Stimulated activated CD4-positive, alpha-beta T cell treated with anti-CD3 and anti-CD28 coated beads, Interleukin-1b, Interleukin-23, amount 100 ng/mL, for 1 hour (primary cell): ENCODE measurements at regions not wholly inside any gene's neighbourhood (a gene's known extent, or its start where the extent isn't known, plus 50 kb on each side); places are given as distances from the start of the nearest gene placed in this dataset.
"Not testable (repeated sequence)": the region's sequence is repeated elsewhere in the genome, so short reads cannot be mapped to it uniquely, and the experiment has no call there.

Experiments
- DNase-seq, 2 donors: peaks; one replicate each; pipeline ENCODE4 v3.0.0-alpha.2; 2020; ENCODE audit warnings: low read depth in 2 of 2

- no peak for DNase-seq
These were observed 182.5 kb downstream of the TMEM167A start for GRCh38 chr5:82894716-82895115.

- no peak for DNase-seq
These were observed 188.1 kb downstream of the TMEM167A start for GRCh38 chr5:82889088-82889487.

GRCh38 chr5:82886911-82887310 lies 190.3 kb downstream of the TMEM167A start:
- no peak for DNase-seq

DNA sequence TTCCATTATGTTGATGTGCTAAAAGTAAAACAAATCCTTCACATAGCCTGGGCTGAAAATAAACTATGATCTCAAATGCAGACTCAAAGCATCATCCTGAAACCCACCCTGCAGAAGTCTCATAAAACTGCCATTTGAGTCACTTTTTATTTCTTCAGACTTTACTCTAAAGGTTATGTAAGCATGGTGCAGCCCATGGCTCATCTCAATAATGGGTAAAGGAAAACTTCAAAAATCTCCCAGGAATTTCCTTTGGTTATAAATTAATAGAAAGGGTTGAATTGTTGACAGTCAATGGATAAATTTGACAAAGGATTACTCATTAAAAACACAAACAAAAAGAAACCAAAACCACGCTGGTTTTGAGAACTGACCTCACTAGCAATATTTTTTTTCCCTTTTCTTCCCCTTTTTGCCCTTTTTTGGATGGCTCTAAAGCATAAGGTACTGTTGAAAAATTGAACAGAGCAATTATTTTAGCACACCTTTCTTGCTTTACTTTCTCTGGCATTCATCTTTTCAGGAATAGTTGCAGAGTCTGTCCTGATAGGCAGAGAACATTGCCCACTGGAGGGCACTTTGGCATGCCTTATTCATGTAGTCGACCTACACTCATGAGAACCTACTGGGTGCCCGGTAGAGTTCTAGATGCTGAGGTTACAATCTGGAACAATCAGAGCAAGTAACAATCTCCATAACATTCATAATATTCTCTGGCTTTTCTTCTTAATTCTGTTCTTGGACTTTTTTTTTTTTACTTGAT lies 191.4 kb downstream of the TMEM167A start:
- DNase-seq: no peak

GRCh38 chr5:82884821-82885471 lies 192.2 kb downstream of the TMEM167A start:
- DNase-seq: no peak

- no peak for DNase-seq
These were observed 194.9 kb downstream of the TMEM167A start for GRCh38 chr5:82882316-82882715.

DNA sequence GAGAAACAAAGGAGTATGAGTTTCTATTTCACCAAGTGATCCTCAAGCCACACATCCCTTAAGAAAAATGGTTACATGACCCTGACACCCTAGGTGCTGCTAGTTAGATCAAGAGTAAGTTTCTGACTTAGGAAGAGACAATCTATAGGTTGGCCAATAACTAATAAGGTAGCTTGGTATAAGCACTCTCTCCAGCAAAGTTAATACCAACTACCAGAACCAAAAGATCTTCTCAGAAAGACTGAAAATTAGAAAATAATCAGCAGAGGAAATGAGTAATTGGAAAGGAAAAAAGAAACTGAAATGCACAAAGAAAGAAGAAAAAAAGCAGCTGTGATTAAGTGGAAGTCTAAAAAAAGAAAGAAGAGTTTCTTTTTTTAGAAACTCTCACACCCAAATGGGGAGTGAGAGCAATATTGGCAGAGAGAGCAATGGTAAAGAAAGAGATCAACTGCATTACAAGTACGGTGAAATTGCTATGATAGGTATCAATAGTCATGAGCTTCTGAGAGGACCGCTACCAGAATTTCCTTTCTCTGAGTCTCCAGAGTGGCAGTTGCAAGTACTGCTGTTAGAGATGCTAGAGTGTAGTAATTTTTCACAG lies 195.5 kb downstream of the TMEM167A start:
- no peak for DNase-seq

DNA sequence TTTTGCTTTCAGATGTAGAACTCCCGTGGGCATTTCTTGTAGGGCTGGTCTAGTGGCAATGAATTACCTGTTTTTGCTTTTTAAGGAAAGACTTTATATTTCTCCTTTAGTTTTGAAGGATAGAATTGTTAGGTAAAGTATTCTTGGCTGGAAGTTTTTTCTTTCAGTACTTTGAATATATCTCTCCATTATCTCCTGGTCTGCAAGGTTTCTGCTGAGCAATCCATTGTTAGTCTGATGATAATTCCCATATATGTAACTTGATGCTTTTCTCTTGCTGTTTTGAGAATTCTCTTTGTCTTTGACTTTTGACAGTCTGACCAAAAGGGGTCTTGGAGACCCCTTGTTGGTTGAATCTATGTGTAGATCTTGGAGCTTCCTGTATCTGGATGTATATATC lies 198.1 kb downstream of the TMEM167A start:
- DNase-seq: no peak

GRCh38 chr5:82873452-82873851 lies 203.7 kb downstream of the TMEM167A start:
- DNase-seq: no peak

GRCh38 chr5:82872321-82873288 lies 204.6 kb downstream of the TMEM167A start:
- DNase-seq: not testable (repeated sequence)

GRCh38 chr5:82865625-82866024 lies 211.6 kb downstream of the TMEM167A start:
- DNase-seq: no peak

DNA sequence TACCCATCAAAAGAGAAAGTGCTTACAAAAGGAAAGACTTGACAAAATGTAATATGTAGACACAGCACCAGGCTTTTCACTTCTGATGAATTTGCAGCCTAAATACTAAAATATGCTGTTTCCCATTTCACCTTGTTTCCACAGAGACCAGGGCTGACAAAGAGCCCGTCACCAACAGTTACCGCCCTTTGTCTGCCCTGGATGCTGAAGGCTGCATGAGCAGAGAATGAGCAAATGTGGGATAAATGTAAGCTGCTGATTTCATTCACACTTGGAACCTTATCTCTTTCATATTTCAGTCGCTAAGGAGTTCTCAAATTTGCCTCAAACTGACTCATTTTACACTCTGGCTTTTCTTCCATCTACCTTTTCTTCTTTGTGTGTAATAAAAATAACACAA lies 213.9 kb downstream of the TMEM167A start:
- no peak for DNase-seq

- no peak for DNase-seq
These were observed 214.5 kb downstream of the TMEM167A start for GRCh38 chr5:82862711-82863110.

DNA sequence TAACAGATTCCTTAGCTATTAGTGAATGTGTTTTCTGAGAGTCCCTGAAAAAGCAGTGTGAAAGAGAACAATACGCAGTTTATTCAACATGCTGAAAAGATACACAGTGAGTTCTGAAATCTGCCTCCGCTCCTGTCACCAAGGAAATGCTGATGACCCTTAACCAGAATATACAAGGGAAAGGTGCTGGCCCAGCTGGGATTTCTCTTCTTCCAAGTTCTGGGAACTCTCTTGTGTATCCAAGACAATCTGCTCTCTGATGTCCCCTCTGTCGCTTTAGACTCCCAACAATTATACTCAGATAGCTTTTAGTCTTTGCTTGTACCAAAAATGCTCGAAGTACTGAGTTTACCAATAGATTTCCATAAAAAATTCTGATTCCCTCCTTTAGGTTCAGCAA lies 214.9 kb downstream of the TMEM167A start:
- no peak for DNase-seq

DNA sequence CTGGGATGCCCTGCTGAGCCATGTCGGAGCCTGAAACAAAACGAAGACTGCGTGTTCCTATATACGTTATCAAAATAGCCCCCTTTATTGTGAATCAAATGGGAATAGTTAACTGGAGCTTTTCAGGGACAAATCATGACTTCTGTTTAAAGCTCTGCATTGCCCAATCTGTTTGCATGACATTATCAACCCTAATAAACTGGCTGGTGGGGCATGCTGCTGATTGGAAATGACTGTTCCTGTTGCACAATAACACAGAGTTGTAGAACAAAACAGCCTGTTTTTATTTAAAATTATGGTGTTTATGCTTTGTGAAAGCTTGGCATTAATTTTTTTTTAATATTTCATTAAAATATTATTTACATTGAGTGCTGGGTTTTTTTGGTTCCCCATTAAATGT lies 215.5 kb downstream of the TMEM167A start:
- no peak for DNase-seq

DNA sequence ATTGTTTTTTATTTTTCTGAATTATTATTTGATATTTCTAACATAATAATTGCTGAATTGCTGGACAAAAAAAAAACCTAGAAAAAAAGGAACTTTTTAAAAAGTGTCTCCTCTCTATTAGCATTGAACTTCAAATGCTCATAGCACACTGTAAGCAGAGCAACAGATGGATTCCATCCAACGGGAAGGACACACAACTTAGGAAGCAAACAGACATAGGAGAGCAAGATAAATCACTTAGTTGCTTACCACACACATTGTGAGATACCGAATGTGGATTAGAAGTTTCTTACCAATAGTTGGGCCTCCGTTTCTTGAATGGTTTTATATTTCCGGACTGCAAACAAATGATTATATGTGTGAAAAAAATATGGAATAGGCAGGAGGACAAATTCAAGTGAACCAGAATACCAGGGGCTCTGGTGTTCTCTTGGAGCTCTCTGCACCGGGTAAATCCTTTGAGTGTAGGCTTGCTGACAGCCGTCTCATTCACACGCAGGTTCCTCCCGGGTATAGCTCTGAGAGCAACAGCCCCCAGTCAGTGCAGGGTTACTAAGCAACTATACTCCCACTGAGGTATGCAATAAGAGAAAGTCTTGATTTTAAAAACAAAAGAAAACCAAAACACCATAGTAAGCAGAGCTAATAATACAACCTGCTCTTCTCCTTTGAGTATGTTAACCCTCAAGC lies 217.6 kb downstream of the TMEM167A start:
- no peak for DNase-seq

- no peak for DNase-seq
These were observed 218.8 kb downstream of the TMEM167A start for GRCh38 chr5:82858151-82859025.

GRCh38 chr5:82855893-82856550 lies 221.2 kb downstream of the TMEM167A start:
- no peak for DNase-seq

- no peak for DNase-seq
These were observed 222.2 kb downstream of the TMEM167A start for GRCh38 chr5:82854956-82855355.

- DNase-seq: no peak
These were observed 225.7 kb downstream of the TMEM167A start for GRCh38 chr5:82851471-82851870.
